ENCODE measurements at regions not wholly inside any gene's neighbourhood (a gene's known extent, or its start where the extent isn't known, plus 50 kb on each side); places are given as distances from the start of the nearest gene placed in this dataset.
"Not testable (repeated sequence)": the region's sequence is repeated elsewhere in the genome, so short reads cannot be mapped to it uniquely, and the experiment has no call there.

- DNase-seq = no peak
- Mint-ChIP-seq H3K4me3 (no peak overlapping the region), H3K36me3 (ENCODE audit: insufficient read depth in 1 of 3, low read depth in 3 of 3) (peaks cover 44 to 73% (median 62%) of the 10 kb centered on the region in 3 experiments)
These were observed 199.9 kb downstream of the GJA1 start for GRCh38 chr6:121635355-121635754.

GRCh38 chr6:121636217-121636616 is 200.8 kb downstream of the GJA1 start:
- H3K18ac ChIP-seq (ENCODE audit: insufficient read length, low read depth, low read length); H3K27me3 ChIP-seq (ENCODE audit: insufficient read depth, low read length); H3T11ph ChIP-seq (ENCODE audit: low read length); H3K4me3 Mint-ChIP-seq; H3K27ac Mint-ChIP-seq; H3K23ac ChIP-seq (ENCODE audit: insufficient read length, low read depth, low read length); H3K23me2 ChIP-seq (ENCODE audit: insufficient read length, low read depth, low read length, poor library complexity, severe bottlenecking); H3K4me1 ChIP-seq (ENCODE audit: insufficient read depth, low read length); H2BK5ac ChIP-seq (ENCODE audit: insufficient read length, low read length); H3K79me2 ChIP-seq (ENCODE audit: insufficient read depth, low read length); DNase-seq; H3K27me3 Mint-ChIP-seq (ENCODE audit: low read depth); H2AFZ ChIP-seq (ENCODE audit: low read length); H3K4me2 ChIP-seq (ENCODE audit: insufficient read depth, insufficient read length, low read length); H4K20me1 ChIP-seq (ENCODE audit: control insufficient read depth, insufficient read depth, insufficient read length); H3K79me1 ChIP-seq (ENCODE audit: insufficient read depth, low read depth, low read length, poor library complexity, severe bottlenecking); H3K9ac ChIP-seq (ENCODE audit: extremely low read depth, insufficient read length, low read length); H2AK5ac ChIP-seq (ENCODE audit: insufficient read length, low read length); H4K5ac ChIP-seq (ENCODE audit: insufficient read length, low read depth, low read length); H2BK12ac ChIP-seq (ENCODE audit: insufficient read length, low read depth, low read length); H3K27ac ChIP-seq (ENCODE audit: insufficient read length, low read depth, low read length); H2BK120ac ChIP-seq (ENCODE audit: low read depth, low read length, poor library complexity, severe bottlenecking); H2BK20ac ChIP-seq (ENCODE audit: low read depth, low read length, poor library complexity, severe bottlenecking); H3K4ac ChIP-seq (ENCODE audit: low read depth, low read length); H3K14ac ChIP-seq (ENCODE audit: insufficient read depth, low read length); H4K91ac ChIP-seq (ENCODE audit: insufficient read length, low read depth, low read length); H4K8ac ChIP-seq (replicated peaks; ENCODE audit: insufficient read length, low read depth, low read length); H3K4me1 Mint-ChIP-seq; H2BK15ac ChIP-seq (ENCODE audit: low read depth, low read length); H3K56ac ChIP-seq (ENCODE audit: insufficient read length, low read depth, low read length): not testable (repeated sequence)
- WGBS (ENCODE audit: extremely low coverage, insufficient read length, low lambda C conversion rate) = no CpG with 5 or more reads among the region's 2 CpGs
- peaks cover 30% of the 10 kb centered on the region for H3K9me3 ChIP-seq (ENCODE audit: control insufficient read depth, low read depth, low read length)
- Mint-ChIP-seq H3K9me3 (peaks cover 55% of the 10 kb centered on the region in 2 experiments), H3K36me3 (ENCODE audit: insufficient read depth in 1 of 3, low read depth in 3 of 3) (peaks cover 37 to 64% (median 53%) of the 10 kb centered on the region in 3 experiments)

More at GRCh38 chr6:121635355-121635754, 199.9 kb downstream of the GJA1 start:
- no peak for TF ChIP-seq CTCF (conservative IDR thresholded peaks at IDR 0.05)
- H2BK15ac ChIP-seq (ENCODE audit: low read depth, low read length) = no peak overlapping the region
- no peak overlapping the region for H2AFZ ChIP-seq (ENCODE audit: low read length)
- H3K9me3 Mint-ChIP-seq = peaks cover 63% of the 10 kb centered on the region in 2 experiments
- H3K9ac ChIP-seq (ENCODE audit: extremely low read depth, insufficient read length, low read length) = no peak overlapping the region
- no peak overlapping the region for H2BK5ac ChIP-seq (ENCODE audit: insufficient read length, low read length)
- H2BK12ac ChIP-seq (ENCODE audit: insufficient read length, low read depth, low read length) = no peak overlapping the region
- H4K5ac ChIP-seq (ENCODE audit: insufficient read length, low read depth, low read length) = no peak overlapping the region
- no peak overlapping the region for H3K4ac ChIP-seq (ENCODE audit: low read depth, low read length)
- H3K27ac ChIP-seq (ENCODE audit: insufficient read length, low read depth, low read length) = no peak overlapping the region
- no peaks in the 10 kb centered on the region for H3K27me3 ChIP-seq (ENCODE audit: insufficient read depth, low read length)
- H3K79me1 ChIP-seq (ENCODE audit: insufficient read depth, low read depth, low read length, poor library complexity, severe bottlenecking) = no peaks in the 10 kb centered on the region
- H4K91ac ChIP-seq (ENCODE audit: insufficient read length, low read depth, low read length) = no peak overlapping the region
- no peak overlapping the region for H3K23ac ChIP-seq (ENCODE audit: insufficient read length, low read depth, low read length)
- no peak overlapping the region; a peak in 1 of 7 replicates for H3K27ac Mint-ChIP-seq
- no peak overlapping the region for H3K56ac ChIP-seq (ENCODE audit: insufficient read length, low read depth, low read length)
- no peak overlapping the region for H3T11ph ChIP-seq (ENCODE audit: low read length)
- WGBS (ENCODE audit: extremely low coverage, insufficient read length, low lambda C conversion rate) = no CpG with 5 or more reads among the region's 2 CpGs
- H3K4me2 ChIP-seq (ENCODE audit: insufficient read depth, insufficient read length, low read length) = no peak overlapping the region
- H2BK20ac ChIP-seq (ENCODE audit: low read depth, low read length, poor library complexity, severe bottlenecking) = no peak overlapping the region
- H4K20me1 ChIP-seq (ENCODE audit: control insufficient read depth, insufficient read depth, insufficient read length) = no peaks in the 10 kb centered on the region
- no peaks in the 10 kb centered on the region for H3K79me2 ChIP-seq (ENCODE audit: insufficient read depth, low read length)
- peaks cover 37% of the 10 kb centered on the region for H3K9me3 ChIP-seq (ENCODE audit: control insufficient read depth, low read depth, low read length)
- H3K23me2 ChIP-seq (ENCODE audit: insufficient read length, low read depth, low read length, poor library complexity, severe bottlenecking) = no peaks in the 10 kb centered on the region
- no peak overlapping the region for H3K14ac ChIP-seq (ENCODE audit: insufficient read depth, low read length)
- no peaks in the 10 kb centered on the region for H3K4me1 ChIP-seq (ENCODE audit: insufficient read depth, low read length)
- no peak overlapping the region for H2BK120ac ChIP-seq (ENCODE audit: low read depth, low read length, poor library complexity, severe bottlenecking)
- H2AK5ac ChIP-seq (ENCODE audit: insufficient read length, low read length) = no peak overlapping the region
- no peaks in the 10 kb centered on the region for H3K4me1 Mint-ChIP-seq
- no peak overlapping the region for H3K18ac ChIP-seq (ENCODE audit: insufficient read length, low read depth, low read length)
- H3K27me3 Mint-ChIP-seq (ENCODE audit: low read depth) = no peaks in the 10 kb centered on the region; the same call in 1 of the 2 replicates
- H4K8ac ChIP-seq (replicated peaks; ENCODE audit: insufficient read length, low read depth, low read length) = no peak overlapping the region

Data from H9 (cell line).